Renal cortical epithelial cell (primary cell): ENCODE measurements at regions not wholly inside any gene's neighbourhood (a gene's known extent, or its start where the extent isn't known, plus 50 kb on each side); places are given as distances from the start of the nearest gene placed in this dataset.
"Not testable (repeated sequence)": the region's sequence is repeated elsewhere in the genome, so short reads cannot be mapped to it uniquely, and the experiment has no call there.

Source experiments
- DNase-seq: peaks from one replicate; pipeline ENCODE4 v3.0.0-alpha.2; 2011; ENCODE audit warnings: low read depth

DNA sequence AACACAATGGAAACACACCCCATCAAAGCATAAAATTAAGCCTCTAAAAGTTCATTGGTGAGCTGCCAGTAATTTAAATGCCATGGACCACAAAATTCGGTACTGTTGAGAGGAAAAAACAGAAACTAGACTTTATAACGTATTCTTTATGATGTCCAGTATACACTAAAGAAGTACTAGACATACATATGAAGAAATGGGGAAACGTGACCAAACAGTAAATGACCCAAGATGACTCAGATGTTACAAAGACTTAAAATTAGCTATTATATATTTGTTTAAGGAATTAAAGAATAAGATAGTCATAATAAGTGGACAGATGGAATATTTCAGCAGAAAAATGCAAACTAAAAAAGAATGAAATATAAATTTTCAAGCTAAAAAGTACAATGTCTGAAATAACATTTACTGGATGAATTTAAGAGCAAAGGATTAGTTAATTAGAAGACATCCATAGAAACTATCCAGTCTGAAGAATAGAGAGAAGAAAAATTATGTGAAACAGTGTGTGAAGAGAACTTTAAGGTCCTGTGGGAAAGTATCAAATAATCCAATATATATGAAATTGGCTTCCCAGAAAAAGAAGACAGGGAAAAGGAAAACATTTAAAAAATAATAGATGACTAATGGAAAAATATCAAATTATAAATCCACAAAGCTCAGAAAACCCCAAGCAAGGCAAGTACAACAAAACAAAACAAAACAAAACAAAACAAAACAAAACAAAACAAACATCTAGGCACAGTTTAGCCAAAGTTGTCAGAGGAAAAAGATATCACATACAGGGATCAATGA is 69.4 kb downstream of the SAMD9 start:
- no peak for DNase-seq

DNA sequence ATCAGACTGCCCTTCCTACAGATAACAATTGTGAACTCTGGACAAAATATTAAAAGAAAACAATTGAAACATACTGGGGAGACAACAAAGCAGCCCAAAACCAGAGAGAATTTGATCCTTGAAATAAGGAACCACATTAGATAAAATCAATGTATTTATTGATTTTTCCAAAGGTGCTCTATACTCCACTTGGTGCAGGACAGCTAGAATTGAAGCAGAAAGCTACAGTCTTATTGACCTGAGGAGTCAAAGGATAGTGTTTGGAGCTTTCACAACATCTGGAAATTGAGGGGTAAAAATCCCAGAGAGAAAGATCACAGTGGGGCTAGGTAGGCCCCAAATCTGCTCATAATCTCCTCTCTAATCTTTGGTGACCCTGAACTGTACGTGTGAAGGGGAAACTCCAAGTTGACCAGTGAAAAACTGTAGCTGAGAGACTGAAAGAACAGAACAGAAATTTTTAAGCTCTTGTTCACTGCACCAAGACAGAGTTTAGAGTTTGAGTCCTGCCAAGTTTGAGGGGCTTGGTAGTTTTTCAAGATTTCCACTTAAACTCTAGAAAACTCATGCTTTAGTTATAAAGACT is 70.2 kb downstream of the SAMD9 start:
- no peak for DNase-seq

DNA sequence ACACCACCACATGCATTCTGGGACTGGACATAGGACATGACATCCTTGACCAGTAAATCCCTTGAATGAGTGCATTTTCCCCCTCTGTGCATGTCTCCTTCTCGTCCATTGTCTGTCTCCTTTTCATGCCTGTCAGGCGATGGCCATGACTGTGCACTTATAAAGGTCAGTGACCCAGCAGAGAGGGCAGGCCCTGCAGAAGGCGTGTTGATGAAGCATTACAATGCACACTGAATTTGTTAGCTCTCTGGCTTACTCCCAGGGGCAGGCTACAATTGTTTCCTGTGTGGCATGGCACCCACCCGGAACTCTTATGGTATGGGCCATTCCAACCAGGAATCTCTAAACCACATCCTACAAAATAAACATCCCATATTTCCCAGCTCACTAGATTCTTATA is 71.1 kb downstream of the SAMD9 start:
- peak; percentile 22 for DNase-seq

GRCh38 chr7:93044147-93044810 is 73.5 kb downstream of the SAMD9 start:
- DNase-seq = no peak

- DNase-seq = peak; percentile 78
These were observed 74.3 kb downstream of the SAMD9 start for GRCh38 chr7:93043385-93043985.

DNA sequence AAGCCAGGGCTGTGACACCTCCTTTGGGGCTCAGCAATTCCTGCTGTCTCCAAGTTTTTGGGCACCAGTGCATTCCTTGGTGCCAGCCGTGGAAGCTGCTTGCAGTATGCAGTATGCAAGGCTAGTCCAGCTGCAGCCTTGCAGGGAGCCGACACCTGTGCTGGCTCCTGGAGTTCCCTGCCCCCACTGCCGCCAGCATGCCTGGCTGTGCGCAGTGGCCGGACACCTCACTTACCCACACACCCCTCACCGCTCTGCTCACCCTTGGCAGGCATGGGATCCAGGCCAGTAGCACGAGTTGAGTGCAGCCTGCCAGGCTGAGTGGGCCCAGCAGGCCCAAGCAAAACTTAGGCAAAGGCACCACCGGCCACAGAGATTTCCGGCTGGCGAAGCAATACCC is 77.4 kb downstream of the SAMD9 start:
- DNase-seq = no peak

DNA sequence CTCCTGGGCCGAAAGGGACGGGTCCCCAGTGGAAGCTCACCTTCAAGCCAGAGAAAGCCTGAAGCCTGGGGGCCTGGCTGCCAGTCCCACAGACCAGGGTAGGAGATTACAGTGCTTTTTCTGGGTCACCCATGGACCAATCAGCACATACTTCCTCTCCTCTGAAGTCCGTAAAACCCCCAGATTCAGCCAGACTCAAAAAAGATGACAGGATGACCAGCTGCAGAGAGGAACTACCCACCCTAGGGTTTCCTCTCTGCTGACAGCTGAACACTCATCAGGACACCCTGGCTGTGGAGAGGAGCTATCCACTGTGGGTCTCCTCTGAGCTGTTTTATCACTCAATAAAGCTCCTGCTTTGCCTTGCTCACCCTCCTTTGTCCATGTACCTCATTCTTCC is 78.0 kb downstream of the SAMD9 start:
- no peak for DNase-seq

- no peak for DNase-seq
These were observed 78.5 kb downstream of the SAMD9 start for GRCh38 chr7:93039282-93039681.

- peak; percentile 21 for DNase-seq
These were observed 81.0 kb downstream of the SAMD9 start for GRCh38 chr7:93036807-93037206.

DNA sequence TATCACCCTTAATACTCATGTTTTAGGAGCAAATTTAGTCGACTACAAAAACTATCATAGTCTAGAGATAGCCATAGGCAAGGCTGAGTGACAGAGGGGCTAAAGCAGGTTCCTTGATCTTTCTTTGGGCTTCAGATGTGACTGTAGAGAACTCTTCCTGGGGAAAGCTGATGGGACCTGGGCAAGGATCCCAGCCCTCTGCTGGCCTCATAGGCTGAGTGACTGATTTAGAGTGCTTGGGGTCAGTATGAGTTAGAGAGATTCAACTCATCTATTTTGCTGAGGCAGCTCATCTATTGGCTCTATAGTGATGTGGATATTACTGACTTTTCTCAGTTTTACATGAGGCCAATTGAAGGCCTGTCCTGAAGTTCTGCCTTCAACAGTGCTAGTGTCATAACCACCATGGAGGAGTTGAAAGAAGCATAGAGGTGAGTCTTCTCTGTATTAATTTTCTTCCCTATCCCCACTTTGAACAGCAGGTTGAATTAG is 81.6 kb downstream of the SAMD9 start:
- DNase-seq = no peak

GRCh38 chr7:93031795-93032194 is 86.0 kb downstream of the SAMD9 start:
- DNase-seq = no peak

DNA sequence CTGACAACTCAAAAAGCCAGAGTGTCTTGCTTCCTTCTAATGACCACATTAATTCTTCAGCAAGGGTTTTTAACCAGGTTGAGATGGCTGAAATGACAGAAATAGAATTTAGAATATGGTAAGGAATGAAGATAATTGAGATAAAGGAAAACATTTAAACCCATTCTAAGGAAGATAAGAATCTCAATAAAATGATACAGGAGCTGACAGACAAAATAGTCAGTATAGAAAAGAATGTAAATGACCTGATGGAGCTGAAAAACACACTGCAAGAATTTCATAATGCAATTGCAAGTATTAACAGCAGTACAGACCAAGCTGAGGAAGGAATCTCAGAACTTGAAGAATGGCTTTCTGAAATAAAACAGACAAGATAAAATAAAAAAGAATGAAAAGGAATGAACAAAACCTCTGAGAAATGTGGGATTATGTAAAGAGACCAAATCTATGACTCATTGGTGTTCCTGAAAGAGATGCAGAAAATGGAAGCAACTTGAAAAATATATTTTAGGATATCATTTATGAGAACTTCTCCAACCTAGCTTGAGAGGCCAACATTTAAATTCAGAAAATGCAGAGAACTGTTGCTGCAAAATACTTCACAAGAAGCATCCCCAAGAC is 87.1 kb downstream of the SAMD9 start:
- DNase-seq = no peak

- no peak for DNase-seq
These were observed 88.7 kb downstream of the SAMD9 start for GRCh38 chr7:93029056-93029455.

DNA sequence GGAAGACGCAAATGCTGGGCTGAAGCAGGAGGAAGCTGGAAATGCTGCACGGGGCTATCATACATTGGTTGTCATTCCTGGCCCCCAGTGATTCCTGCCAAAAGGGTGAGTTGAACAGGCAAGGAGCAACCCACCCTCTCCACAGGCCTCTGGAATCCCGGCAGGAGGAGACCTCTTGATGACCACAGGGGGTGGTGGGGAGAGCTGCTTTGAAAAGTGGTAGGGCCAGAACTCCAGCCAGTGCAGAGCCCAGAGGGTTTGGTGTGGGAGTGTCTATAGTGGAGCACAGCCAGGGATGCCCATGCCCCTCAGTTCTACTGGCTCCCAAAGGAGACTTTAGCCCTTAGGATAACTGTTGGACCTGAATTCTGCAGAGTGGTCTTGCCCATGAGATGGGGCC is 89.2 kb downstream of the SAMD9 start:
- DNase-seq = no peak

- DNase-seq = no peak
These were observed 90.7 kb downstream of the SAMD9 start for GRCh38 chr7:93027044-93027443.

- no peak for DNase-seq
These were observed 91.4 kb downstream of the SAMD9 start for GRCh38 chr7:93026425-93026824.

- no peak for DNase-seq
These were observed 92.4 kb downstream of the SAMD9 start for GRCh38 chr7:93025389-93025788.

DNA sequence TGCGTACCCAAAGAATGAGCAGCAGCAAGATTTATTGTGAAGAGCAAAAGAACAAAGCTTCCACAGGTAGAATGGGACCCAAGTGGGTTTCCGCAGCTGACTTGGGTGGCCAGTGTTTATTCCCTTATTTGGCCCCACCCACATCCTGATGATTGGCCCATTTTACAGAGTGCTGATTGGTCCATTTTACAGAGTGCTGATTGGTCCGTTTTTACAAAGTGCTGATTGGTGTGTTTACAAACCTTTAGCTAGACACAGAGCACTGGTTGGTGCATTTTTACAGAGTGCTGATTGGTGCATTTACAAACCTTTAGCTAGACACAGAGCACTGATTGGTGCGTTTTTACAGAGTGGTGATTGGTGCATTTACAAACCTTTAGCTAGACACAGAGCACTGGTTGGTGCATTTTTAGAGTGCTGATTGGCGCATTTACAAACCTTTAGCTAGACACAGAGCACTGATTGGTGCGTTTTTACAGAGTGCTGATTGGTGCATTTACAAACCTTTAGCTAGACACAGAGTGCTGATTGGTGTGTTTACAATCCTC is 94.8 kb downstream of the SAMD9 start:
- not testable (repeated sequence) for DNase-seq

DNA sequence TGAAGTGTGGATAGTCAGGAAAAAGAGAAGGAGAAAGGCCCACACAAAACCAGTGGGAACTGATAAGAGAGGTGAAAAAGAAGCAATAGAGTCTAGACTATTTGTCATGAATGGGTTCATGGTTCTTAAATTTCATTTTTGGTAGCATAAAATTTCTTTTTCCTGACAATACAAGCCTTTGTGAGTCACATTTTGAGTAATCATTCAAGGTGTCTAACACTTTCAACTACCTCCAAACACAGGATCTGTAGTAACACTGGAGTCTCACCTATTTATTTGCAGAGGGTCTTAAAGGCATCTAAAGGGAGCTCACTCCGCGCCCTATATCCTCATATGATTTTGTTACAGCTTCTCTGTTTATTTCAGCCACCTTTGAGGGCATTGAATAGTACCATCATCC is 96.0 kb downstream of the SAMD9 start:
- no peak for DNase-seq

- DNase-seq = no peak
These were observed 99.1 kb downstream of the SAMD9 start for GRCh38 chr7:93018716-93019115.

DNA sequence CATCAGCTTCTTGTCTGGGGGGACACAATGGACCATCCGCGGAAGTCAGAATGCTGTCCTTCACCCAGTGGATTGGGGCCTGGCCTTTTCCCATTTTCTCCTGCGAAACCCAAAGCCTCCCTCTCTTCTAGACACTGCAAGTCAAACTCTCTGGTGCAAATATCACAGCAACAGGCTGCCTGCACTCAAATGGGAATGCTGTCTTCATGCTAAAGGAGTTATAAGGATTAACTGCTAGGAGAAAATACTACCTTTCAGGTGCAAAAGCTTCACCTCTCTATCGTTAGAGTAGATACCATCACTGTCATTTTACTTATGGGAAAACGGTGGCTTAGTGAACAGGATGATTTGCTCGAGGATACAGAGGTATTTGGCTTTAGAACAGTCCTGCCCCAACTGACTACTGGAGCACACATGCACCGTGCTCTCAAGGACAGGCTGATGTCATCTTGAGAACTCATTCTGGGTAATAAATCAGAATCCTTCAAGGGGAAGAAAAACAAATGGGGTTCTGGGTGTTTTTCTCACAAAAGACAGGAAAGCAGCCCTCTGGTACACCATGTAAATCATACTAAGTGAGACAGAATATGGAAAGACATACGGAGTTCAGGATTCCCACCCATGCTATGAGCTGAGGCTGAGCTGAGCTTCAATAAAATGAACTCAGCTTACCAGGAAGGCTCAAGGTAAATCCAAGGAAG is 100.9 kb downstream of the SAMD9 start:
- no peak for DNase-seq
